Prostate gland (tissue), 2 donors: ENCODE measurements at regions not wholly inside any gene's neighbourhood (a gene's known extent, or its start where the extent isn't known, plus 50 kb on each side); places are given as distances from the start of the nearest gene placed in this dataset.

Experiments
- DNase-seq: peaks from one replicate; pipeline ENCODE4 v3.0.0-alpha.2; 2019; ENCODE audit warnings: low spot score
- H3K27ac ChIP-seq, 2 donors: fragments of 200-600 bp; sonication (generic); 2 replicates each; pipeline ENCODE4 v1.5.1; 2017 to 2019
- H3K27me3 ChIP-seq: fragments of 200-600 bp; sonication (generic); replicated peaks from 2 replicates; pipeline ENCODE4 v1.5.1; 2019; ENCODE audit not compliant: insufficient read depth
- H3K36me3 ChIP-seq, 2 donors: fragments of 200-600 bp; sonication (generic); 1 replicate in 1 of 2; 2 replicates in 1 of 2; pipeline versions ENCODE4 v1.5.1 to v1.8.1; 2017 to 2019
- H3K4me1 ChIP-seq: fragments of 200-600 bp; sonication (generic); replicated peaks from 2 replicates; pipeline ENCODE4 v1.5.1; 2019
- H3K4me3 ChIP-seq, 2 donors: fragments of 200-600 bp; sonication (generic); 2 replicates each; pipeline ENCODE4 v1.5.1; 2017 to 2019
- H3K9me3 ChIP-seq: fragments of 200-600 bp; sonication (generic); 2 replicates; pipeline ENCODE4 v1.5.1; 2017
- POLR2A ChIP-seq: fragments of 450-650 bp; IDR thresholded peaks from one replicate; pipeline ENCODE4 v1.6.1; 2016; ENCODE audit warnings: antibody characterized with exemption, mild to moderate bottlenecking
- POLR2AphosphoS5 ChIP-seq: sonication (generic); formaldehyde crosslinking; IDR thresholded peaks from one replicate; pipeline ENCODE4 v1.6.1; 2017; ENCODE audit warnings: antibody characterized with exemption
- WGBS: methylation state at CpG from one replicate; pipeline ENCODE4 v1.1.5; 2018; 5-methylcytosine and 5-hydroxymethylcytosine counted together
- intact Hi-C: fragments of 100-400 bp; cut with DNase I; formaldehyde crosslinking; loops from one replicate; pipeline ENCODE4 v1.14.2; 2022
- TF ChIP-seq, protein P1 (sequence below), 4 experiments: fragments of 200-600 bp in 2 of 4; fragments of 450-650 bp in 2 of 4; sonication (generic) in 2 of 4; IDR thresholded peaks; 1 replicate in 3 of 4; 2 replicates in 1 of 4; pipeline ENCODE4 v1.5.1; 2016 to 2019; ENCODE audit warnings: antibody characterized with exemption in 4 of 4, mild to moderate bottlenecking in 2 of 4, moderate library complexity in 2 of 4

DNA sequence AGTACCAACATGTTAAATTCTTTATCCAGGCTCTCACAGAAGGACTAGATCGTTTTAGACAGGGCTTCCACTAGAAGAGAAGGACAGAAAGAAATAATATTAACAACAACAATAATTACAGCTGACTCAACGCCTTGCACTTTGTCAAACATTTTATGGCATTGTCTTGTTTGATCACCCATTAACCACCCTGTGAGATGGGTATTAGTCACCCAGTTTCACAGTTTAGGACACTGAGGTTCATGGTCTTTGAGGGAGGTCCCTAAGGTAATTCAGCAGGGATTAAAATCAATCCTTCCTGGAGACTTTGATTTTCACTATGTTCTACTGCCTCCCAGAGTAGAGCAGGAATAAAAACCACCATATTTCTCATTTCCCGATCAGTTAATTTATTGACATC, 51.4 kb upstream of the BNC2 start:
- Histone ChIP-seq H3K27ac (no peak overlapping the region), H3K27me3 (no peaks in the 10 kb centered on the region), H3K36me3 (no peaks in the 10 kb centered on the region), H3K4me3 (no peak overlapping the region), H3K4me1 (no peaks in the 10 kb centered on the region), H3K9me3 (no peaks in the 10 kb centered on the region)
- no peak for DNase-seq
- intact Hi-C loops, result no loop called here
- TF ChIP-seq POLR2A (no peak), POLR2AphosphoS5 (no peak)
- TF ChIP-seq, protein P1, sequence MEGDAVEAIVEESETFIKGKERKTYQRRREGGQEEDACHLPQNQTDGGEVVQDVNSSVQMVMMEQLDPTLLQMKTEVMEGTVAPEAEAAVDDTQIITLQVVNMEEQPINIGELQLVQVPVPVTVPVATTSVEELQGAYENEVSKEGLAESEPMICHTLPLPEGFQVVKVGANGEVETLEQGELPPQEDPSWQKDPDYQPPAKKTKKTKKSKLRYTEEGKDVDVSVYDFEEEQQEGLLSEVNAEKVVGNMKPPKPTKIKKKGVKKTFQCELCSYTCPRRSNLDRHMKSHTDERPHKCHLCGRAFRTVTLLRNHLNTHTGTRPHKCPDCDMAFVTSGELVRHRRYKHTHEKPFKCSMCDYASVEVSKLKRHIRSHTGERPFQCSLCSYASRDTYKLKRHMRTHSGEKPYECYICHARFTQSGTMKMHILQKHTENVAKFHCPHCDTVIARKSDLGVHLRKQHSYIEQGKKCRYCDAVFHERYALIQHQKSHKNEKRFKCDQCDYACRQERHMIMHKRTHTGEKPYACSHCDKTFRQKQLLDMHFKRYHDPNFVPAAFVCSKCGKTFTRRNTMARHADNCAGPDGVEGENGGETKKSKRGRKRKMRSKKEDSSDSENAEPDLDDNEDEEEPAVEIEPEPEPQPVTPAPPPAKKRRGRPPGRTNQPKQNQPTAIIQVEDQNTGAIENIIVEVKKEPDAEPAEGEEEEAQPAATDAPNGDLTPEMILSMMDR (IDR thresholded peaks at IDR 0.05), result no peak
- WGBS, result 63% methylated on average over 3 of the region's 3 CpGs
